ENCODE measurements at regions not wholly inside any gene's neighbourhood (a gene's known extent, or its start where the extent isn't known, plus 50 kb on each side); places are given as distances from the start of the nearest gene placed in this dataset.

DNA sequence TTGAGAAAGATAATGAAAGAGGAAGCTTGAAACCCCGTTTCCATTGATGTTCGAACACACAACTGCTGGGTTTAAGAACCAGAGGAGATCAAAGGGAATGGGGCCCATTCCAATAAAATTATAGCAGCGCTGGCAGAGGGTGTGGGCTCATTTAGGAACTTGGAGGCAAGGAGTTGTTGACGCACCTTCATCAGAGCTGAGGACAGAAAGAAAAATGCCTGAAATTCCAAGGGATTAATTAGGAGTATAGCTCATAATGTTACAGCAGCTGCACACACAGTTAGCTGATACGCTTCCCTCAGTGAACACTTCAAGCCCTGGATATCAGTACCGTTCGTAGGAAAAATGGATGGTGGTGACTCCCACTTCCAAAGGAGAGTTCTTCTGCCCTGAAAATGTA lies 127.2 kb downstream of the AXIN2 start:
- TF ChIP-seq, protein P1, sequence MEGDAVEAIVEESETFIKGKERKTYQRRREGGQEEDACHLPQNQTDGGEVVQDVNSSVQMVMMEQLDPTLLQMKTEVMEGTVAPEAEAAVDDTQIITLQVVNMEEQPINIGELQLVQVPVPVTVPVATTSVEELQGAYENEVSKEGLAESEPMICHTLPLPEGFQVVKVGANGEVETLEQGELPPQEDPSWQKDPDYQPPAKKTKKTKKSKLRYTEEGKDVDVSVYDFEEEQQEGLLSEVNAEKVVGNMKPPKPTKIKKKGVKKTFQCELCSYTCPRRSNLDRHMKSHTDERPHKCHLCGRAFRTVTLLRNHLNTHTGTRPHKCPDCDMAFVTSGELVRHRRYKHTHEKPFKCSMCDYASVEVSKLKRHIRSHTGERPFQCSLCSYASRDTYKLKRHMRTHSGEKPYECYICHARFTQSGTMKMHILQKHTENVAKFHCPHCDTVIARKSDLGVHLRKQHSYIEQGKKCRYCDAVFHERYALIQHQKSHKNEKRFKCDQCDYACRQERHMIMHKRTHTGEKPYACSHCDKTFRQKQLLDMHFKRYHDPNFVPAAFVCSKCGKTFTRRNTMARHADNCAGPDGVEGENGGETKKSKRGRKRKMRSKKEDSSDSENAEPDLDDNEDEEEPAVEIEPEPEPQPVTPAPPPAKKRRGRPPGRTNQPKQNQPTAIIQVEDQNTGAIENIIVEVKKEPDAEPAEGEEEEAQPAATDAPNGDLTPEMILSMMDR (IDR thresholded peaks at IDR 0.05; ENCODE audit: low read depth, low read length) = no peak
- DNase-seq = no peak
- H3K27me3 ChIP-seq = peaks cover 13% of the 10 kb centered on the region
- no peaks in the 10 kb centered on the region for H3K9me3 ChIP-seq
- H3K4me3 ChIP-seq (ENCODE audit: low read depth, low read length) = no peak overlapping the region
- no peaks in the 10 kb centered on the region for H3K4me1 ChIP-seq
- H3K36me3 ChIP-seq = no peaks in the 10 kb centered on the region

DNA sequence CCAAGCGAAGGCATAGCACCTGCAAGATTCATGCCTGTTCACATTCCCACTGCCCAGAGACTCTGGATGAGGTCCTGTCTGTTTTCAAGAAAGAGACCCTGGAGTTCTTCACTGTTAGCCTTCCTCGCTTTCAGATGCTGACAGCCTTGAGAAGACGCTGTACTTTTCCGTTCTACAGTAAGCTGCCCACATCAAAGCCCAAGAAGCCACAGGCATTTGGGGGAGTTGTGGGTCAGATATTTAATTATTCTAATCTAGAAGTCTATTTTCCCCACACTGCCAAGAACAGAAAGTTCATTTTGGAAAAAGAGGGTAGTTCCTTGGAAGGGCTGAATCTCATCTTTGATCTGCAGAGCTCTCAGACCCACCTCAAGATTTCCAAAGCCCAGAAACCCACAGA lies 127.9 kb downstream of the AXIN2 start:
- H3K4me3 ChIP-seq (ENCODE audit: low read depth, low read length) = no peak overlapping the region
- H3K36me3 ChIP-seq = no peaks in the 10 kb centered on the region
- H3K4me1 ChIP-seq = no peaks in the 10 kb centered on the region
- TF ChIP-seq, protein P1 (IDR thresholded peaks at IDR 0.05; ENCODE audit: low read depth, low read length) = no peak
- DNase-seq = no peak
- H3K9me3 ChIP-seq = no peaks in the 10 kb centered on the region
- H3K27me3 ChIP-seq = peaks cover 7% of the 10 kb centered on the region

DNA sequence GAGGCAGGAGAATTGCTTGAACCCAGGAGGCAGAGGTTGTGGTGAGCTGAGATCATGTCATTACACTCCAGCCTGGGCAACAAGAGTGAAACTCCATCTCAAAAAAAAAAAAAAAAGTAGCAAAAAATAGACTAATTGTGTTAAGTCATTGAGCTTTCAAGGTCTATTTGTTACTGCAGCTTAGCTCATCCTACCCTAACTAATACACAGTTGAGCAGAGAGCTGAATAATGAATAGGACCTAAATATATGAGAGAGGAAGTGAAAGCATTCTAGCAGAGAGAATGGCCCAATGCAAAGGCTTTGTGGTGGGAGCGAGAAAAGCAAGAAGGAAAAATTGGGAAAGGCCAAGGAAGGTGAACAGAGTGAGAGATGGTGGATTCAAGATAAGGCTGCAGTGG lies 128.3 kb downstream of the AXIN2 start:
- Histone ChIP-seq H3K4me1 (no peaks in the 10 kb centered on the region), H3K9me3 (no peaks in the 10 kb centered on the region), H3K27me3 (peaks cover 2% of the 10 kb centered on the region), H3K36me3 (no peaks in the 10 kb centered on the region), H3K4me3 (ENCODE audit: low read depth, low read length) (no peak overlapping the region)
- DNase-seq = no peak
- TF ChIP-seq, protein P1 (IDR thresholded peaks at IDR 0.05; ENCODE audit: low read depth, low read length) = no peak

DNA sequence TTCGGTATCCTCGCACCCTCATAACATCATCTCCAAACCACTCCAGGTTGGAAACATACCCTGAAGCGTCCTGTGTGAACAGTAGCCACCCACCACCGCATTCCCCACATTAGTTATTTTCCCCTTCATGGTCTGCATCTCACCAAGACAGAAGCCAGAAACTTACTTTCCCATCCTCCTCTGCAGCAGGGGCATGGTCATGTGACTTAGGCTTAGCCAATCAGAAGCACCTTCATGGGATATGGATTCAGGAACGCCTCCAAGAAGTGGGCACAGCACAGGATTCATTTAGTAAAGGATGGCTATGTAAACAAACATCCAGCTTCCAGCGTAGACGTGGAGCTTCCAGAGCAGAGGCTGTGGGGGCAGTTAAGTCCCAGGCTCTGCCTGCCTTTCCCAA lies 130.3 kb downstream of the AXIN2 start:
- Histone ChIP-seq H3K4me3 (ENCODE audit: low read depth, low read length) (no peak overlapping the region), H3K27me3 (no peaks in the 10 kb centered on the region), H3K36me3 (no peaks in the 10 kb centered on the region), H3K4me1 (no peaks in the 10 kb centered on the region), H3K9me3 (no peaks in the 10 kb centered on the region)
- TF ChIP-seq, protein P1 (IDR thresholded peaks at IDR 0.05; ENCODE audit: low read depth, low read length) = no peak
- DNase-seq = peak; percentile 26

DNA sequence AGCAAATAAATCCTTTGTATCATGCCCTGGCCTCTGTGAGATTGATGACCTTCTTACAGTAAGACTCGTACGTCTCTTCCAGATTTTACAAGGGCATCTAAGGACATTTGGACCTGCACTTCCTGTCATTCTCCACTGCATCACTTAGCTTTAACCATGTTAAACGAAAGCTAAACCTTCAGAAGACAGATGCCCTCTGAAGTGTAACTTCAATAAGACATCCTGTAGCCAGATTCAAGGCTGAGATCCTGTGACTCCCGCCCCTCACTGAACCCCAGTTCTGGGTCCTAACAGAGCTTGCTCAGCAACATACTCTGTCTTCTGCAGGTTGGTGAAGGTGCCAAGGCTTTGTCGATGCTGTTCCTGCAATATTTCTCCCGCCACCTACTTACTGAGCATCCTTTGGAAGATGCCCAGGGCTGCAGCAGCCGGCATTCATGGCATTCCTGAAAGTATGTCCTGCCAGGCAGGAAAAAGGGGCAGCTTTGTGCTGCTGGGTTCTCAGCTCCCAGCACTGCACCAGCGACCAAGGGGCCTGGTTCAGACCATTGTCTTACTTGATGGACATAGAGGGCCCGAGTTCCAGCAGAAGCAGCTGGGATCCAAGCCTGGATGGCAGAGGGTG lies 131.1 kb downstream of the AXIN2 start:
- Histone ChIP-seq H3K4me1 (no peaks in the 10 kb centered on the region), H3K27me3 (no peaks in the 10 kb centered on the region), H3K9me3 (no peaks in the 10 kb centered on the region), H3K36me3 (no peaks in the 10 kb centered on the region), H3K4me3 (ENCODE audit: low read depth, low read length) (no peak overlapping the region)
- TF ChIP-seq, protein P1 (IDR thresholded peaks at IDR 0.05; ENCODE audit: low read depth, low read length) = no peak
- DNase-seq = no peak

DNA sequence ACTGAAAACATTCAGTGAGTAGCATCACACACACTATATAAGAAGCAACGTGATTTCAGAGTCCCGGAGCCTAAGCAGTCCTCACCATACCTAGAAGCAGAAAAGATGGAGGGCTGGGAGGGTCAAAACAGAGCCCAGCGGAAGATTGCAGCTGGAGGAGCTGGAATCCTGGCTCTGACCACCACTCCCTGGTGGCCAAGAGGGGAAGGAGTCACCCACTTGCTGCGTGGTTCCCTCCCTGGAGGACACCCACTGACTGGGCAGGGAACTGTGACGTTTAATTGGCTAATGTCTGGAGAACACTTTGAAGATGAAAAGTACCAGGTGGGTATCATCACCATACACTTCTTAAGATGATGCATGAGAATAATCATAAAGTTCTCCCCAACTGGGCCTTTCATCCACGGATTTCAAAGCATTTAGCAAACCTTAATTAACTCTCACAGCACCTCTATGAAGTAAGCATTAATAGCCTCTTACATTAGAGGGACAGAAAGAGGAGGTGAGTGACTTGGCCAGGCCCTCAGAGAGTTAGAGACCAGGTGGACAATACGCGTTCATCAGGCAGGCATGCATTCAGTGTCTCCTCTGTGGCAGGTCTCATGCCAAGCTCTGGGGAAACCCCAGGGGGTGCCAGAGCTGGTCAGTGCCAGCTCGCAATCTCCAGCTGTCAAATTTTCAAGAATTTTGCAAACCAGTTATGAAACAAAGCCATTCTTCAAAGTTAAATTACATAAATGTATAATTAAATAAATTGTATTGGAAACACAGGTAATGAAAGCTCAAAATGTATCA lies 137.9 kb downstream of the AXIN2 start:
- TF ChIP-seq, protein P1 (IDR thresholded peaks at IDR 0.05; ENCODE audit: low read depth, low read length) = no peak
- Histone ChIP-seq H3K4me1 (no peaks in the 10 kb centered on the region), H3K27me3 (no peaks in the 10 kb centered on the region), H3K4me3 (ENCODE audit: low read depth, low read length) (no peak overlapping the region), H3K36me3 (no peaks in the 10 kb centered on the region), H3K9me3 (no peaks in the 10 kb centered on the region)
- no peak for DNase-seq
